GM12865 (cell line): ENCODE measurements at regions not wholly inside any gene's neighbourhood (a gene's known extent, or its start where the extent isn't known, plus 50 kb on each side); places are given as distances from the start of the nearest gene placed in this dataset.

ENCODE experiments used
- DNase-seq: peaks from one replicate; pipeline ENCODE4 v3.0.0; 2010; ENCODE audit warnings: low read depth
- H3K4me3 ChIP-seq: 2 replicates; pipeline ENCODE4 v1.5.1; 2011; ENCODE audit warnings: mild to moderate bottlenecking, low read depth, low read length, control low read depth
- TF ChIP-seq, protein P1 (sequence below): IDR thresholded peaks from 2 replicates; pipeline ENCODE4 v1.5.1; 2011; ENCODE audit warnings: low read length, control low read depth, low read depth, inconsistent platforms; ENCODE audit not compliant: insufficient read depth; ENCODE audit errors: missing control alignments

GRCh38 chr4:24282446-24282845 lies 301.9 kb downstream of the DHX15 start:
- DNase-seq = no peak
- TF ChIP-seq, protein P1, sequence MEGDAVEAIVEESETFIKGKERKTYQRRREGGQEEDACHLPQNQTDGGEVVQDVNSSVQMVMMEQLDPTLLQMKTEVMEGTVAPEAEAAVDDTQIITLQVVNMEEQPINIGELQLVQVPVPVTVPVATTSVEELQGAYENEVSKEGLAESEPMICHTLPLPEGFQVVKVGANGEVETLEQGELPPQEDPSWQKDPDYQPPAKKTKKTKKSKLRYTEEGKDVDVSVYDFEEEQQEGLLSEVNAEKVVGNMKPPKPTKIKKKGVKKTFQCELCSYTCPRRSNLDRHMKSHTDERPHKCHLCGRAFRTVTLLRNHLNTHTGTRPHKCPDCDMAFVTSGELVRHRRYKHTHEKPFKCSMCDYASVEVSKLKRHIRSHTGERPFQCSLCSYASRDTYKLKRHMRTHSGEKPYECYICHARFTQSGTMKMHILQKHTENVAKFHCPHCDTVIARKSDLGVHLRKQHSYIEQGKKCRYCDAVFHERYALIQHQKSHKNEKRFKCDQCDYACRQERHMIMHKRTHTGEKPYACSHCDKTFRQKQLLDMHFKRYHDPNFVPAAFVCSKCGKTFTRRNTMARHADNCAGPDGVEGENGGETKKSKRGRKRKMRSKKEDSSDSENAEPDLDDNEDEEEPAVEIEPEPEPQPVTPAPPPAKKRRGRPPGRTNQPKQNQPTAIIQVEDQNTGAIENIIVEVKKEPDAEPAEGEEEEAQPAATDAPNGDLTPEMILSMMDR = no peak

DNA sequence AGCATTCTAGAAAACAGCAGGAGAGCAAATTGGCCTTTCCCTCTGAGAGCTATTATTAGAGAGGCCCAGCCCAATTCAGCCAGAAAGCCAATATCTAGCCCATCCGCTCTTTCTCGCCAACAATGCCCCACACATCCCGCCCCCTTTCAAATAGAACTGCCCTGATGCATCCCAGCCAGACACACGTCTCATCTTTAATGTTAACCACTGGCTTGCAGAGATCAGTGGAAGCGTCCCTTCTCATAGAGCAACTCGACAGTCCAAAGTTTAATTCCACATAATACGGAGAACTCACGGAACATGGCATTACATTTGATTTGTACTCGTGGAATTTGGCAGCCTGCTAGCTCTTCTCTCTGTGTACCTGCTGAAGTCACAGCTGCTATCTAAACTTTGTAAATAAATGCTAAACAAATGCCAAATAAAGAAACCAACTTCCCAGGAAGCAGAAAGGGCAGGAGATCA lies 304.4 kb downstream of the DHX15 start:
- TF ChIP-seq, protein P1 = no peak
- DNase-seq = no peak
- H3K4me3 ChIP-seq = no peak overlapping the region

More at GRCh38 chr4:24282446-24282845, 301.9 kb downstream of the DHX15 start:
- no peak overlapping the region for H3K4me3 ChIP-seq

DNA sequence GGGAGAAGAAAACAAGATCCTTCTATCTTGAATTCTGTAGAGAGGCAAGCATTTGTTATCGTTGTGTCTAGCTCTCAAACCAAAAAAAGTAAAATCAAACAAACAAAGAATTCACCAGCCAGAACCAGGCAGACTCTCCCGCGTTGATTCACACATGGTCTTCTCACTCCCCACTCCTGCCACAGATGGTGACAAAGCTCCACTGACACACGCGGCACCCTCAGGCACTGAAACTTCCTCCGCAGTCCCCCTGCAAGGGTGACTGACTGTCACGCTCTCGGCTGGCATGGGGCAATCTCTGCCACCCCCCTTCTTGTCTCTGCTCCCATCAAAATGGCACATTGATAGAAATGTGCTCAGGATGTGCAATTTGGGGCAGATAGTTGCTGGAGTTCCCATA lies 304.9 kb downstream of the DHX15 start:
- TF ChIP-seq, protein P1 = no peak
- H3K4me3 ChIP-seq = no peak overlapping the region
- DNase-seq = no peak

DNA sequence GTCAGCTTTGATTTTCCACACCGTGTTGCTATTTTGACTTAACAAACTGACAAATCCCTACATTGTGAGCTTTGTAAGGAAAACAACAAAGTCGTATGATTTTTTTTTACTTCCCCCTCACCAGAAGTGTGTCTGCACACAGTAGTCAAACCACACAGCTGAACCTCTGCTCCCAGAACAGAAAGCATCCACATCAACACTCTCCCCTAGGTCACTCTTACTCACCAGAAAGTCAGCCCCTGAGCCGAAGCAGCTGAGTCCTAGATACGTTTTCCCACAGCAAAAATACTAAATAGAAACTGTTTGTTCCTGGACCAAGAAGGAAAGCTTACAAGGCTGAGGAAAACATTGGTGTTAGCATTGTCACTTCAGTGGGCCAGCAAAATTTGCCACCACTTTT lies 305.7 kb downstream of the DHX15 start:
- H3K4me3 ChIP-seq = no peak overlapping the region
- TF ChIP-seq, protein P1 = no peak
- DNase-seq = no peak

DNA sequence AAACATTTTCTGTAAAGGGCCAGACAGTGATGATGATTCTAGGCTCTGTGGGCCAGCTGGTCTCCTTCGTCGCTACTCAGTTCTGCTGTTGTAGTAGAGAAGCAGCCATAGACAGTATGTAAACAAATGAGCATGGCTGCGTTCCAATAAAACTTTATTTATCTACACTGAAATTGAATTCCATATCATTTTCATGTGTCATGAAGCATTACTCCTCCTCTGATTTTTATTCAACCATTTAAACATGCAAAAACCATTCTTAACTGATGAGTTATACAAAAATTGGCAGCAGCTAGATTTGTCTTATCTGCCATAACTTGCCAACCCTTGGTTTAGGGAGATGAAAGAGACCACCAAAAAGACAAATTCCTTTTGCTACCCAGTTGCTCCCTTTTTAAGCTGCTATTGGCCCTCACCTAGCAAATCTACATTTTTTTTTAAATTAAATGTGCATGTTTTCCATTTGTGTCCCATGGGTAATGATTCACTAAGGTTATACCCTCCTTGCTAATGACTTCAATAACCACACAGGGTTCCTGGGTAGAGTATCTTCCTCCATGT lies 309.9 kb downstream of the DHX15 start:
- H3K4me3 ChIP-seq = no peak overlapping the region
- DNase-seq = no peak
- TF ChIP-seq, protein P1 = no peak

- no peak for DNase-seq
- H3K4me3 ChIP-seq = no peak overlapping the region
- TF ChIP-seq, protein P1 = no peak
These were observed 311.2 kb downstream of the DHX15 start for GRCh38 chr4:24273136-24273535.
